Muscle of back (tissue), 3 donors: ENCODE measurements at regions not wholly inside any gene's neighbourhood (a gene's known extent, or its start where the extent isn't known, plus 50 kb on each side); places are given as distances from the start of the nearest gene placed in this dataset.

Experiments used
- DNase-seq, 3 donors: peaks; one replicate each; pipeline versions ENCODE4 v3.0.0 to v3.0.0-alpha.2; 2013

GRCh38 chr13:104004572-104004971 lies 938.4 kb upstream of the SLC10A2 start:
- DNase-seq: no peak

- no peak for DNase-seq
These were observed 936.0 kb upstream of the SLC10A2 start for GRCh38 chr13:104002216-104002615.

- DNase-seq: no peak
These were observed 935.5 kb upstream of the SLC10A2 start for GRCh38 chr13:104001766-104002165.

GRCh38 chr13:103996733-103997132 lies 930.5 kb upstream of the SLC10A2 start:
- no peak for DNase-seq

- no peak for DNase-seq
These were observed 917.7 kb upstream of the SLC10A2 start for GRCh38 chr13:103983948-103984347.

GRCh38 chr13:103976371-103976770 lies 910.2 kb upstream of the SLC10A2 start:
- no peak for DNase-seq

GRCh38 chr13:103973740-103974139 lies 907.5 kb upstream of the SLC10A2 start:
- no peak for DNase-seq

GRCh38 chr13:103969520-103970050 lies 903.4 kb upstream of the SLC10A2 start:
- peak in 1 of 3 donors; percentile 22 for DNase-seq

GRCh38 chr13:103965506-103966243 lies 899.5 kb upstream of the SLC10A2 start:
- peak in 1 of 3 donors; percentile 20 for DNase-seq

- no peak for DNase-seq
These were observed 895.6 kb upstream of the SLC10A2 start for GRCh38 chr13:103961784-103962183.

- DNase-seq: no peak
These were observed 894.9 kb upstream of the SLC10A2 start for GRCh38 chr13:103961129-103961528.

- no peak for DNase-seq
These were observed 893.8 kb upstream of the SLC10A2 start for GRCh38 chr13:103960001-103960400.

- DNase-seq: peak in 1 of 3 donors; percentile 67
These were observed 892.5 kb upstream of the SLC10A2 start for GRCh38 chr13:103958691-103959090.

- DNase-seq: no peak
These were observed 891.7 kb upstream of the SLC10A2 start for GRCh38 chr13:103957939-103958338.

- DNase-seq: no peak
These were observed 887.6 kb upstream of the SLC10A2 start for GRCh38 chr13:103953859-103954258.

GRCh38 chr13:103952183-103952582 lies 886.0 kb upstream of the SLC10A2 start:
- no peak for DNase-seq

GRCh38 chr13:103948426-103948825 lies 882.2 kb upstream of the SLC10A2 start:
- no peak for DNase-seq

GRCh38 chr13:103945836-103946235 lies 879.6 kb upstream of the SLC10A2 start:
- DNase-seq: peak in 1 of 3 donors; percentile 60

GRCh38 chr13:103941506-103942140 lies 875.4 kb upstream of the SLC10A2 start:
- no peak for DNase-seq

- no peak for DNase-seq
These were observed 868.9 kb upstream of the SLC10A2 start for GRCh38 chr13:103935117-103935516.

GRCh38 chr13:103931885-103932284 lies 865.7 kb upstream of the SLC10A2 start:
- no peak for DNase-seq

GRCh38 chr13:103931331-103931845 lies 865.2 kb upstream of the SLC10A2 start:
- no peak for DNase-seq

GRCh38 chr13:103926118-103926517 lies 859.9 kb upstream of the SLC10A2 start:
- no peak for DNase-seq
